ENCODE measurements at regions not wholly inside any gene's neighbourhood (a gene's known extent, or its start where the extent isn't known, plus 50 kb on each side); places are given as distances from the start of the nearest gene placed in this dataset.

DNA sequence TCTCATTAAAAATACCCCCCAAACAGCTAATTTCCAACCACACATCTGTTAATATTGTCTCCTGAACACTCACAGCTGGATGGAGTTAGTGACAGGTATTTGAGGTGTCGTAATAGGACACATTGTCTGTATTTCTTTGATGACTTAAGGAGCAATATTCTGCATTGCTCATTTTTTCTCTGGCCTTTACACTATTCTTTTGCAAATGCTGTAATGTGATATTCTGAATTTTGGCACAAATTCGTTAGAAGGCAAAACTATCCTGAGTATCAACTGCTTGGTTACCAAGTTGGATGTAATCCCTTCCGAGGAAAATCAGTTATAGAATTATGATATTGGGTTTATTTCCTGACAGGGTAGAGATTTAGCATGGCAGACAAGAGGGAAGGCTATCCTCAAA is 1030.2 kb downstream of the MCTP2 start:
- H2BK12ac ChIP-seq (ENCODE audit: low read depth, low read length): no peak overlapping the region
- POLR2A ChIA-PET (ENCODE audit: partially characterized antibody): no interaction called here
- H3K4me3 ChIP-seq (ENCODE audit: extremely low read depth in 1 of 4, insufficient read depth in 2 of 4, low read depth in 3 of 4, low read length in 4 of 4): no peak overlapping the region
- no peak overlapping the region for H3K9ac ChIP-seq (replicated peaks in 1 of 4; ENCODE audit: extremely low read depth in 1 of 4, low read depth in 3 of 4, low read length in 3 of 4)
- H3K4ac ChIP-seq (replicated peaks; ENCODE audit: insufficient read length, low read depth, low read length): no peak overlapping the region
- WGBS, 2 experiments (ENCODE audit: extremely low coverage in 1 of 2, insufficient coverage in 1 of 2, insufficient read length in 1 of 2, insufficient replicate concordance in 2 of 2, low coverage in 1 of 2, low lambda C conversion rate in 2 of 2, missing lambda C conversion rate in 1 of 2): 84% methylated on average over 3 of the region's 3 CpGs; no CpG with 5 or more reads in 1 of the 2 experiments
- no peak overlapping the region for H4K5ac ChIP-seq (ENCODE audit: insufficient read length, low read depth, low read length)
- no peaks in the 10 kb centered on the region for H3K23me2 ChIP-seq (ENCODE audit: low read depth, low read length)
- H2AK5ac ChIP-seq (ENCODE audit: low read depth, low read length): no peak overlapping the region
- CTCF ChIA-PET (ENCODE audit: partially characterized antibody): interaction anchor here (0.7 to 5.4 kb wide), 5 partner anchors 26 to 679 kb away, joined by 3 to 29 read pairs (median 17); no protein-coding TSS in a partner anchor
- H2BK120ac ChIP-seq (replicated peaks; ENCODE audit: low read depth, low read length): no peak overlapping the region
- no peak overlapping the region for H2BK5ac ChIP-seq (ENCODE audit: low read depth, low read length)
- no peak overlapping the region for H2BK20ac ChIP-seq (ENCODE audit: low read length)
- no peak overlapping the region for H2AFZ ChIP-seq (ENCODE audit: low read length)
- no peak overlapping the region for H3K18ac ChIP-seq (ENCODE audit: extremely low read depth, low read length)
- peaks cover 0 to 1% (median 0%) of the 10 kb centered on the region in 4 experiments; a peak in 1 of 7 replicates for H3K27me3 ChIP-seq (replicated peaks in 1 of 4; ENCODE audit: control insufficient read depth in 3 of 4, extremely low read depth in 1 of 4, insufficient read depth in 3 of 4, low read length in 3 of 4)
- no peak overlapping the region for H3K56ac ChIP-seq (replicated peaks; ENCODE audit: insufficient read length, low read depth, low read length)
- H3K23ac ChIP-seq (ENCODE audit: insufficient read length): no peak overlapping the region
- no peak overlapping the region for H3K14ac ChIP-seq (ENCODE audit: insufficient read length)
- H3K4me1 ChIP-seq (replicated peaks in 1 of 4; ENCODE audit: control insufficient read depth in 3 of 4, insufficient read depth in 4 of 4, low read length in 3 of 4): peaks cover 0 to 6% (median 0%) of the 10 kb centered on the region in 4 experiments; a peak in 2 of 7 replicates
- no peaks in the 10 kb centered on the region for H3K9me3 ChIP-seq (ENCODE audit: insufficient read depth in 2 of 2, low read depth in 1 of 2, low read length in 1 of 2)
- no peak overlapping the region for H4K91ac ChIP-seq (replicated peaks; ENCODE audit: insufficient read length, low read length)
- H4K8ac ChIP-seq (ENCODE audit: extremely low read depth, insufficient read depth, low read length): no peak overlapping the region
- H3K27ac ChIP-seq (ENCODE audit: low read depth, low read length): no peak overlapping the region
- H3K4me2 ChIP-seq (ENCODE audit: insufficient read depth in 1 of 2, low read depth in 2 of 2, low read length in 2 of 2): no peak overlapping the region
- H4K20me1 ChIP-seq (replicated peaks in 1 of 2; ENCODE audit: control insufficient read depth in 1 of 2, insufficient read depth in 2 of 2, low read length in 2 of 2): no peaks in the 10 kb centered on the region
- no peak for FAIRE-seq
- no peaks in the 10 kb centered on the region for H3K36me3 ChIP-seq (ENCODE audit: control insufficient read depth in 2 of 4, insufficient read depth in 4 of 4, low read length in 3 of 4)
- no peaks in the 10 kb centered on the region for H3K79me1 ChIP-seq (ENCODE audit: low read depth, low read length)
- H3K79me2 ChIP-seq (ENCODE audit: control insufficient read depth in 1 of 2, insufficient read depth in 2 of 2, low read length in 2 of 2): no peaks in the 10 kb centered on the region
- DNase-seq (ENCODE audit: low read depth in 1 of 2, low spot score in 2 of 2): no peak
- no peak overlapping the region for H2BK15ac ChIP-seq (ENCODE audit: low read length)
- TF ChIP-seq BCL11A (IDR thresholded peaks at IDR 0.05; ENCODE audit: low read depth in 2 of 2, low read length in 2 of 2) (no peak), SIN3A (conservative IDR thresholded peaks at IDR 0.05 in 1 of 2, IDR thresholded peaks at IDR 0.05 in 1 of 2; ENCODE audit: low read depth in 1 of 2, low read length in 2 of 2) (no peak), EP300 (IDR thresholded peaks at IDR 0.05; ENCODE audit: borderline replicate concordance in 1 of 2, low read depth in 2 of 2, low read length in 2 of 2) (no peak), HDAC6 (IDR thresholded peaks at IDR 0.05; ENCODE audit: low read depth, low read length) (no peak), GTF2F1 (IDR thresholded peaks at IDR 0.05; ENCODE audit: borderline replicate concordance, low read depth, low read length) (no peak), TEAD4 (IDR thresholded peaks at IDR 0.05; ENCODE audit: low read depth, low read length) (no peak), JUN (IDR thresholded peaks at IDR 0.05; ENCODE audit: low read depth, low read length) (no peak), JUND (IDR thresholded peaks at IDR 0.05; ENCODE audit: low read length) (no peak), RAD21 (IDR thresholded peaks at IDR 0.05 in 1 of 2, conservative IDR thresholded peaks at IDR 0.05 in 1 of 2; ENCODE audit: low read depth in 2 of 2, low read length in 2 of 2) (no peak), ZNF274 (IDR thresholded peaks at IDR 0.05; ENCODE audit: borderline replicate concordance, extremely low read depth, low read length) (no peak), SRF (IDR thresholded peaks at IDR 0.05; ENCODE audit: low read depth, low read length) (no peak), CEBPB (IDR thresholded peaks at IDR 0.05; ENCODE audit: low read depth, low read length) (no peak), POU5F1 (IDR thresholded peaks at IDR 0.05; ENCODE audit: low read depth, low read length) (no peak), CHD2 (IDR thresholded peaks at IDR 0.05; ENCODE audit: low read length) (no peak), NRF1 (IDR thresholded peaks at IDR 0.05; ENCODE audit: low read depth, low read length) (no peak)

Data from H1 (cell line).